GM18508 (cell line): ENCODE measurements at regions not wholly inside any gene's neighbourhood (a gene's known extent, or its start where the extent isn't known, plus 50 kb on each side); places are given as distances from the start of the nearest gene placed in this dataset.
"Not testable (repeated sequence)": the region's sequence is repeated elsewhere in the genome, so short reads cannot be mapped to it uniquely, and the experiment has no call there.

Experiments
- ATAC-seq: cut with Tn5 transposase; IDR thresholded peaks from one replicate; pipeline ENCODE4 v1.9.1; 2021; ENCODE audit warnings: moderate number of reproducible peaks; ENCODE audit not compliant: insufficient read depth, unreplicated experiment

DNA sequence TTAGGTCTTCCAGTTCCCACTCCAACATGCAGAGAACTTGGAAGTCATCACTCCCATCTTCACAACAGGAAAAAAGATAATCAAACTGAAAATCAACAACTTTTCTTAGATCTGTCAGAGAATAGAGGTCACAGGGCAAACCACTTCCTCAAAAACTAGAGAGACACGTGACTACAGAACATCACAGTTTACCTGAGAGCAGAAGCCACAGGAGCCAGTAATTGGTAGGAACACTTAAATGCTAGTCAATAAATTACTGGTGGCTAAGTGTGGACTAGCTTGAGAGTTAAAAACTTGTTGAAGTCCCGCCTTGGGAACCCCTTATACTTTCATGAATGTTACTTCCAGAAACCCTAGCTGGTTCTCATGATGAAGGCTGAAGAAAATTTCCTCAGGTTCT lies 81.1 kb downstream of the THSD1 start:
- ATAC-seq, result not testable (repeated sequence)

- no peak for ATAC-seq
Observed at GRCh38 chr13:52319876-52320275, 86.1 kb downstream of the THSD1 start.

GRCh38 chr13:52309833-52310232 lies 96.1 kb downstream of the THSD1 start:
- ATAC-seq, result not testable (repeated sequence)

GRCh38 chr13:52306336-52306735 lies 99.6 kb downstream of the THSD1 start:
- ATAC-seq, result not testable (repeated sequence)

GRCh38 chr13:52303098-52303497 lies 102.9 kb downstream of the THSD1 start:
- ATAC-seq, result not testable (repeated sequence)

DNA sequence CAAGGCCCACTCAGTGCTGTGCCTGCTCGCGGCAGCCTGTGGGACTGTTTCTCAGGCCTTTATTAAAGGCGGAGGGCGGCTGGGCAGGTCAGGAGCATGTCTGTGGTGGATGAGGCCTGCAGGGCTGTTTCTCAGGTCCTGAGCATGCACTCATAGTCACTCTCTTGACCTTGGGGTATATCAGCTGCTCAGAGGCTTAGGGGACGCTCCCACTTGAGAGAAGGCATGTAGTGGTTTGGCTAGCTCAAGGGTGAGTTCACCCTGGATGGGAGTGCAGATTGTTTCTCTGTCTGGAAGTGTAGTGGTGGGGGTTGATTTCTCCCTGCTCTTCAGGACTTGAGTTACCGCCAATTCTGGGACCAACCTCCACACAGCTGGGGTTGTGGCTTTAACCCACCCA lies 103.3 kb downstream of the THSD1 start:
- ATAC-seq, result not testable (repeated sequence)

DNA sequence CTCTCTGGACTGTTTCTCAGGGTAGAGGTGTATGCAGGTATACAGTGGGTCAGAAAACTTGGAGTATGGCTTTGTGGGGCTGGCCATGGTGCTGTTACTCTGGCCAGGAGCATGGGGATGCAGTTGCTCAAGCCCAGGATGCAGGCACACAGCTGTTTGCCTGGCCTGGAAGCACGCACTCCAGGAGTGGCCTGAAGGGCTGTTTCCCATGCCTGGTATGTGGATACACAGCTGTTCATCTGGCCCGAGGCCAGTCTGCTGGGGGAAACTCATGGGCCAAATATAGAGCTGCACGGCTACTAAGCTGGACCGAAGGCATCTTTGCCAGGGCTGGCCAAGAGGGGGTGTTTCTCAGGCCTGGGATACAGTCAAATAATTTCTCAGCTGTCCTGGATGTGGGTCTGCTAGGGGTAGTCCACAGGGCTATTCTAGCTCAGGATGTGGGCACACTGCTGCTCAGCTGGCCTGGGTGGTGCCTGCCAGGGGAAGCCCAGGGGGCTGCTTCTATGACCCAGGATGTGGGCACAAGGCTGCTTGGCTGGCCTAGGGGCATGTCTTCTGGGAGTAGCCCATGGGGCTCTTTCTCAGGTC lies 104.1 kb downstream of the THSD1 start:
- ATAC-seq, result not testable (repeated sequence)

GRCh38 chr13:52298079-52298661 lies 107.8 kb downstream of the THSD1 start:
- not testable (repeated sequence) for ATAC-seq

- not testable (repeated sequence) for ATAC-seq
Observed at GRCh38 chr13:52288891-52289290, 117.1 kb downstream of the THSD1 start.

DNA sequence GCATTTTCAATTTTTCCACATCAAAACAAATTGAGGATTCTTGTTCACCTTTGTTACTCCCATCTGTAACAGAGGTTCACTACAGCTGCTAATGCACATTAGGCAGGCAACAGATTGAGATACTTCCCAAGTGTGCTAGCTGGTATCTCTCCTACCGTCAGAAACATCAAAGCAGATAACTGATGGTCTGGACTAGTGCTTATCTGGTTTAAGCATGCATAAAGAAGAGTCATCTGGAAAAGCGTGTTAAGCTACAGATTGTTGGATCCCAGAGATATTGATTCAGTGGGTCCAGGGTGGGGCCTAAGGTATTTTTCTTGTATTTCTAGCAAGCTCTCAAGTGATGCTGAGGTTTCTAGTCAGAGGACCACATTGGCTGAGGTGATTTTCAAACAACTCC lies 122.0 kb upstream of the NEK3 start:
- not testable (repeated sequence) for ATAC-seq

- not testable (repeated sequence) for ATAC-seq
Observed at GRCh38 chr13:52279408-52279807, 120.0 kb upstream of the NEK3 start.

GRCh38 chr13:52254299-52254698 lies 94.9 kb upstream of the NEK3 start:
- not testable (repeated sequence) for ATAC-seq

DNA sequence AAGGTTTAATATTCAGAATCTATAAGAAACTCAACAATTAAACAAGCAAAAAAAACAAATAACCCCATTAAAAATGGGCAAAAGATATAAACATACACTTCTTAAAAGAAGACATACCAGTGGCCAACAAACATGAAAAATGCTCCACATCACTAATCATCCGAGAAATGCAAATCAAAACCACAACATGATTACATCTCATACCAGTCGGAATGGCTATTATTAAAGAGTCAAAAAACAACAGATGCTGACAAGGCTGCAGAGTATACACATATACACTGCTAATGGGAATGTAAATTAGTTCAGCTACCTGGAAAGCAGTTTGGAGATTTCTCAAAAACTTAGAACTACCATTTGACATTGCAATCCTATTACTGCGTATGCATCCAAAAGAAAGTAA lies 81.4 kb upstream of the NEK3 start:
- ATAC-seq, result peak; percentile 86

- ATAC-seq, result peak; percentile 52
Observed at GRCh38 chr13:52235900-52236595, 76.7 kb upstream of the NEK3 start.

DNA sequence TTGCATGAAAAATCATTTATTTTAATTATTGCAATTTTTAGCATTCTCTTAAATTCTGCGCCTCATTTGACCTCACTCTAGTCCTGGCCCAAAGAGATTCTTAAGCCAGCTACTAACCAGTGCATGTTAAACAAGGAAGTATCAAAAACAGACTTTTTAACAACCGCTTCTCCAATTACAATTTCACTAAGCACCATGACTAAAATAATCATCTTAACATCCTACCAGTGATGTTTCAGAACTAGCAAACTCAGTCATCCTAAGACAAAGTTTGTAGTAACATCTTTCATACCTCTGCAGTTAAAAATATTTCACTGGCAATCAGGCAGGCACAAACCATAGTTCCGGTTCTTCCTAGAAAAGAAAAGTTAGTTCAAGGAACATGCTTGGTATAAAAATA lies 75.5 kb upstream of the NEK3 start:
- not testable (repeated sequence) for ATAC-seq

DNA sequence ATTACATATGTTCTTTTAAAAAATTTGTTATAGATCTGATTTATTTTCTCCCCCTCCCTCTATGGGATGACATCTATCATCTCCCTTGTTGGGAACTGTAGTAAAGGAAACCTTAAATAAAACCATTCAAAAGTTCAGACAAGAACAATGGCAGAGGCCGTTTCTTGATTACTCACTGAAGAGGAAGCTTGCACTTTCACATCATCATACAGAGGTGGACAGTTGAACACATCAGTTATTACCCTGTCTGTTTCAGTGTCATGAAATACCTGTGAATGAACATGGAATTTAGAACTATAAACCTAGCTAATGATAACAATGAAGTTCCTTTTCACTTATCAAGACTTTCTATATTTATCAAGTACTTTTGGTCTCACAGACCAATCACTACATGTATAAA lies 63.7 kb upstream of the NEK3 start:
- ATAC-seq, result not testable (repeated sequence)

DNA sequence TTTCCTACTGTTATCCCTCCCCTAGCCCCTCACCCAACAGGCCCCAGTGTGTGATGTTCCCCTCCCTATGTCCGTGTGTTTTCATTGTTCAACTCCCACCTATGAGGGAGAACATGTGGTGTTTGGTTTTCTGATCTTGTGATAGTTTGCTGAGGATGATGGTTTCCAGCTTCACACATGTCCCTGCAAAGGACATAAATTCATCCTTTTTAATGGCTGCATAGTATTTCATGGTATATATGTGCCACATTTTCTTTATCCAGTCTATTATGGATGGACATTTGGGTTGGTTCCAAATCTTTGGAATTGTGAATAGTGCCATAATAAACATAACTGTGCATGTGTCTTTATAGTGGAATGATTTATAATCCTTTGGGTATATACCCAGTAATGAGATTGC lies 54.5 kb upstream of the NEK3 start:
- not testable (repeated sequence) for ATAC-seq

GRCh38 chr13:52212886-52213285 lies 53.5 kb upstream of the NEK3 start:
- ATAC-seq, result not testable (repeated sequence)

DNA sequence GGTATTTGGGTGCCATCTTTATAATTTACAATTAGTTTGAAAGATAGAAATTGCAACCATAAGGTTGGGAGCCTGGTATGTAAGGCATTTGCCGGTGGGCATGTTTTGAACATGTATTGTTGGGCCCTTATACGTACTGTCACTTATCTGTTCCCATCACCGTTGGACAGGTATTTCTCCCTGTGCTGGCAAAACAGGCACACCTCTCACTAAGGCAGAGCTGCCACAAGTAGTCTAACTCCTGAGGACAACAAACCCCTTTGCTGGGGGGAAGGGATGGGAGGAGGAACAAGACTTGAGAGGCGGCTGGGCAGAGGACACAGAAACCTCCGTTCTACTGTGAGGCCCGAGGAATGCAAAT lies 52.0 kb upstream of the NEK3 start:
- not testable (repeated sequence) for ATAC-seq

DNA sequence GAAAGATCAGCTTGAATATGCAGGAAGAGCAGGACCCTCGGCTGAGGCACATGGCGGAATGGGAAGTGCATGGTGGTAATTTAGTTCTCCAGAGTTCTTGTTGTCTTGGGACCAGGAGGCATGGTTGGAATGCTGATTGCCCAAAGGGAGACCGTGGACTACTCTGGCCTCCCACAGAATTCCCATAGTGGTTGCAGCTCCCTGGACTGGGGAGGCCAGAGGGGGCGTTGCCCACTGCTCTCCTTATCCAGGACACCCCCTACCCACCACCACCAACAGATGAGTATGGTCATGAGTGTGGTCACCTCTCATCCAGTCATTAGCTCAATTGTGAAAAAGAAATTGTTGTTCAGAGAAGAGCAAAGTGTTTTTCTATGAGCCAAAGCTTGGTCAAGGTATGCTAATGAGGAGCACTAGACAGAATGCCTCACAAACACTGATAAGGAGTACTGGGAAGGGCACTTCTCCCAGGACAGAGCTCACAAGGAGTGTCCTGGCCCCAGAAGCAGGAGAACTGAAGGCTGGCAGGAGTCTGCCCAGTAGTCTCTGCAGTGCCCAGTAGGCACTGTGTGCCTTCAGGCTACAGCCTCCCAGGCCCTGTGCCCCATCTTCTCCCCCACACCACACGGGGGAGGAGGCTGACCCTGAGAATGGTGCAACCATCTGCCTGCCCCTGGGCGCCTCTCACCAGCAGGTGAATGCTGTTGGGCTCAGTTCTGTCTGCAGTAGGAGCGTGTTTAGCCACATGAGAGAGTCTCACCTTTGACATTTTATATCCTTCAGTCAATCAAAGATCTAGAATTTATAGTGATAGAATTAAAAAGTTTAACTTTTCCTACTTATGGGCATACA lies 51.4 kb upstream of the NEK3 start:
- ATAC-seq, result not testable (repeated sequence)
